CD4-positive, alpha-beta T cell treated with Interleukin-12 subunit alpha and Interleukin-12 subunit beta, for 1 hour (primary cell): ENCODE measurements at regions not wholly inside any gene's neighbourhood (a gene's known extent, or its start where the extent isn't known, plus 50 kb on each side); places are given as distances from the start of the nearest gene placed in this dataset.

Experiments
- DNase-seq: peaks from one replicate; pipeline ENCODE4 v3.0.0-alpha.2; 2020

- DNase-seq, result no peak
Observed at GRCh38 chr12:61860451-61860850, 399.8 kb upstream of the USP15 start.

GRCh38 chr12:61862986-61863385, 397.2 kb upstream of the USP15 start:
- no peak for DNase-seq

GRCh38 chr12:61863811-61864210, 396.4 kb upstream of the USP15 start:
- no peak for DNase-seq

GRCh38 chr12:61869796-61870195, 390.4 kb upstream of the USP15 start:
- DNase-seq, result no peak

- DNase-seq, result peak; percentile 33
Observed at GRCh38 chr12:61870658-61871484, 389.3 kb upstream of the USP15 start.

- DNase-seq, result no peak
Observed at GRCh38 chr12:61871485-61871810, 388.8 kb upstream of the USP15 start.

- DNase-seq, result no peak
Observed at GRCh38 chr12:61879229-61879628, 381.0 kb upstream of the USP15 start.

- DNase-seq, result no peak
Observed at GRCh38 chr12:61880186-61880585, 380.0 kb upstream of the USP15 start.

- no peak for DNase-seq
Observed at GRCh38 chr12:61891632-61892031, 368.6 kb upstream of the USP15 start.

GRCh38 chr12:61894168-61894567, 366.0 kb upstream of the USP15 start:
- DNase-seq, result no peak

- no peak for DNase-seq
Observed at GRCh38 chr12:61896436-61896835, 363.8 kb upstream of the USP15 start.

GRCh38 chr12:61902403-61902802, 357.8 kb upstream of the USP15 start:
- DNase-seq, result no peak

- DNase-seq, result no peak
Observed at GRCh38 chr12:61911113-61911512, 349.1 kb upstream of the USP15 start.

- no peak for DNase-seq
Observed at GRCh38 chr12:61915420-61915819, 344.8 kb upstream of the USP15 start.

- no peak for DNase-seq
Observed at GRCh38 chr12:61916831-61917230, 343.4 kb upstream of the USP15 start.

GRCh38 chr12:61919686-61920085, 340.5 kb upstream of the USP15 start:
- no peak for DNase-seq

GRCh38 chr12:61920230-61920629, 340.0 kb upstream of the USP15 start:
- DNase-seq, result no peak

- DNase-seq, result no peak
Observed at GRCh38 chr12:61923152-61923551, 337.1 kb upstream of the USP15 start.

- DNase-seq, result no peak
Observed at GRCh38 chr12:61934564-61934963, 325.6 kb upstream of the USP15 start.

GRCh38 chr12:61939977-61940376, 320.2 kb upstream of the USP15 start:
- no peak for DNase-seq

GRCh38 chr12:61956545-61956944, 303.7 kb upstream of the USP15 start:
- no peak for DNase-seq

GRCh38 chr12:61974461-61974860, 285.7 kb upstream of the USP15 start:
- no peak for DNase-seq

- DNase-seq, result no peak
Observed at GRCh38 chr12:61985830-61986229, 274.4 kb upstream of the USP15 start.

GRCh38 chr12:61987173-61987572, 273.0 kb upstream of the USP15 start:
- no peak for DNase-seq

GRCh38 chr12:61991661-61992060, 268.5 kb upstream of the USP15 start:
- DNase-seq, result no peak
